ENCODE measurements at regions not wholly inside any gene's neighbourhood (a gene's known extent, or its start where the extent isn't known, plus 50 kb on each side); places are given as distances from the start of the nearest gene placed in this dataset.

- no peaks in the 10 kb centered on the region for H3F3A ChIP-seq (ENCODE audit: control insufficient read depth, insufficient read depth)
- H3K27me3 ChIP-seq (ENCODE audit: control insufficient read depth, low read length) = no peaks in the 10 kb centered on the region
- H3K9me3 ChIP-seq (ENCODE audit: control insufficient read depth, insufficient read depth, low read length) = no peaks in the 10 kb centered on the region
- H4K20me1 ChIP-seq (ENCODE audit: control insufficient read depth, insufficient read depth, low read depth, low read length) = no peaks in the 10 kb centered on the region
- H3K36me3 ChIP-seq (ENCODE audit: control insufficient read depth, low read length) = no peaks in the 10 kb centered on the region
- no peaks in the 10 kb centered on the region for H3K9me2 ChIP-seq (replicated peaks; ENCODE audit: control insufficient read depth, low read length)
- H3K27ac ChIP-seq (ENCODE audit: low read depth, low read length) = no peak overlapping the region
- H3K4me2 ChIP-seq (ENCODE audit: low read length) = no peak overlapping the region
- H3K79me2 ChIP-seq (ENCODE audit: control insufficient read depth, low read length) = no peaks in the 10 kb centered on the region
- no peaks in the 10 kb centered on the region for H3K4me1 ChIP-seq (ENCODE audit: control insufficient read depth, low read length)
- H3K4me3 ChIP-seq (ENCODE audit: low read length) = no peak overlapping the region
- no peak for TF ChIP-seq EZH2phosphoT487 (IDR thresholded peaks at IDR 0.05; ENCODE audit: borderline replicate concordance, low read length)
- TF ChIP-seq CTCF (IDR thresholded peaks at IDR 0.05; ENCODE audit: low read depth, low read length, poor library complexity, severe bottlenecking) = no peak
Observed at GRCh38 chr1:29399465-29399864, 163.1 kb downstream of the PTPRU start.

- H3K4me3 ChIP-seq (ENCODE audit: low read length) = no peak overlapping the region
- no peak for TF ChIP-seq CTCF (IDR thresholded peaks at IDR 0.05; ENCODE audit: low read depth, low read length, poor library complexity, severe bottlenecking)
- no peak for TF ChIP-seq EZH2phosphoT487 (IDR thresholded peaks at IDR 0.05; ENCODE audit: borderline replicate concordance, low read length)
- no peaks in the 10 kb centered on the region for H3K79me2 ChIP-seq (ENCODE audit: control insufficient read depth, low read length)
- no peaks in the 10 kb centered on the region for H3K36me3 ChIP-seq (ENCODE audit: control insufficient read depth, low read length)
- no peaks in the 10 kb centered on the region for H3K27me3 ChIP-seq (ENCODE audit: control insufficient read depth, low read length)
- H4K20me1 ChIP-seq (ENCODE audit: control insufficient read depth, insufficient read depth, low read depth, low read length) = no peaks in the 10 kb centered on the region
- no peak overlapping the region for H3K27ac ChIP-seq (ENCODE audit: low read depth, low read length)
- no peaks in the 10 kb centered on the region for H3F3A ChIP-seq (ENCODE audit: control insufficient read depth, insufficient read depth)
- H3K4me2 ChIP-seq (ENCODE audit: low read length) = no peak overlapping the region
- no peaks in the 10 kb centered on the region for H3K9me3 ChIP-seq (ENCODE audit: control insufficient read depth, insufficient read depth, low read length)
- H3K9me2 ChIP-seq (replicated peaks; ENCODE audit: control insufficient read depth, low read length) = no peaks in the 10 kb centered on the region
- no peaks in the 10 kb centered on the region for H3K4me1 ChIP-seq (ENCODE audit: control insufficient read depth, low read length)
Observed at GRCh38 chr1:29398431-29398830, 162.1 kb downstream of the PTPRU start.

GRCh38 chr1:29397981-29398380 is 161.7 kb downstream of the PTPRU start:
- no peaks in the 10 kb centered on the region for H3K9me3 ChIP-seq (ENCODE audit: control insufficient read depth, insufficient read depth, low read length)
- H3K4me2 ChIP-seq (ENCODE audit: low read length) = no peak overlapping the region
- TF ChIP-seq CTCF (IDR thresholded peaks at IDR 0.05; ENCODE audit: low read depth, low read length, poor library complexity, severe bottlenecking) (no peak), EZH2phosphoT487 (IDR thresholded peaks at IDR 0.05; ENCODE audit: borderline replicate concordance, low read length) (no peak)
- no peak overlapping the region for H3K4me3 ChIP-seq (ENCODE audit: low read length)
- H4K20me1 ChIP-seq (ENCODE audit: control insufficient read depth, insufficient read depth, low read depth, low read length) = no peaks in the 10 kb centered on the region
- H3K27me3 ChIP-seq (ENCODE audit: control insufficient read depth, low read length) = no peaks in the 10 kb centered on the region
- no peaks in the 10 kb centered on the region for H3K36me3 ChIP-seq (ENCODE audit: control insufficient read depth, low read length)
- no peaks in the 10 kb centered on the region for H3F3A ChIP-seq (ENCODE audit: control insufficient read depth, insufficient read depth)
- no peaks in the 10 kb centered on the region for H3K9me2 ChIP-seq (replicated peaks; ENCODE audit: control insufficient read depth, low read length)
- no peak overlapping the region for H3K27ac ChIP-seq (ENCODE audit: low read depth, low read length)
- no peaks in the 10 kb centered on the region for H3K4me1 ChIP-seq (ENCODE audit: control insufficient read depth, low read length)
- H3K79me2 ChIP-seq (ENCODE audit: control insufficient read depth, low read length) = no peaks in the 10 kb centered on the region

- Histone ChIP-seq H3F3A (ENCODE audit: control insufficient read depth, insufficient read depth) (no peaks in the 10 kb centered on the region), H3K4me2 (ENCODE audit: low read length) (no peak overlapping the region), H3K27me3 (ENCODE audit: control insufficient read depth, low read length) (no peaks in the 10 kb centered on the region), H3K27ac (ENCODE audit: low read depth, low read length) (no peak overlapping the region), H3K9me3 (ENCODE audit: control insufficient read depth, insufficient read depth, low read length) (no peaks in the 10 kb centered on the region), H3K79me2 (ENCODE audit: control insufficient read depth, low read length) (no peaks in the 10 kb centered on the region), H3K9me2 (replicated peaks; ENCODE audit: control insufficient read depth, low read length) (no peaks in the 10 kb centered on the region), H3K4me3 (ENCODE audit: low read length) (no peak overlapping the region), H4K20me1 (ENCODE audit: control insufficient read depth, insufficient read depth, low read depth, low read length) (no peaks in the 10 kb centered on the region), H3K36me3 (ENCODE audit: control insufficient read depth, low read length) (no peaks in the 10 kb centered on the region), H3K4me1 (ENCODE audit: control insufficient read depth, low read length) (no peaks in the 10 kb centered on the region)
- TF ChIP-seq CTCF (IDR thresholded peaks at IDR 0.05; ENCODE audit: low read depth, low read length, poor library complexity, severe bottlenecking) = no peak
- no peak for TF ChIP-seq EZH2phosphoT487 (IDR thresholded peaks at IDR 0.05; ENCODE audit: borderline replicate concordance, low read length)
Observed at GRCh38 chr1:29397256-29397590, 160.9 kb downstream of the PTPRU start.
